ENCODE measurements at regions not wholly inside any gene's neighbourhood (a gene's known extent, or its start where the extent isn't known, plus 50 kb on each side); places are given as distances from the start of the nearest gene placed in this dataset.

GRCh38 chr4:134645778-134646177 lies 444.2 kb upstream of the PABPC4L start:
- Histone ChIP-seq H3K27me3 (ENCODE audit: insufficient read depth, low read length) (no peaks in the 10 kb centered on the region), H3K27ac (ENCODE audit: low read depth, low read length) (no peak overlapping the region), H3K4me3 (ENCODE audit: insufficient read depth, low read depth, low read length) (no peak overlapping the region), H2AFZ (ENCODE audit: low read depth, low read length) (no peak overlapping the region), H3K4me2 (ENCODE audit: low read length) (no peak overlapping the region), H3K9me3 (ENCODE audit: insufficient read depth, low read depth, low read length) (no peaks in the 10 kb centered on the region), H3K79me2 (ENCODE audit: insufficient read depth, low read length) (no peaks in the 10 kb centered on the region), H4K20me1 (ENCODE audit: insufficient read depth, low read length) (no peaks in the 10 kb centered on the region), H3K4me1 (ENCODE audit: insufficient read depth, low read length) (no peaks in the 10 kb centered on the region), H3K9ac (ENCODE audit: low read length) (no peak overlapping the region), H3K36me3 (ENCODE audit: insufficient read depth, low read length) (no peaks in the 10 kb centered on the region)
- no peaks in the 10 kb centered on the region for H3K9me3 Mint-ChIP-seq (ENCODE audit: unreplicated experiment)
- H3K27ac Mint-ChIP-seq (ENCODE audit: unreplicated experiment) = no peak overlapping the region
- TF ChIP-seq EZH2 (IDR thresholded peaks at IDR 0.05; ENCODE audit: insufficient read depth, low read length) (no peak), CTCF (IDR thresholded peaks at IDR 0.05; ENCODE audit: insufficient read depth, low read depth, low read length) (no peak)
- DNase-seq (ENCODE audit: low read depth) = no peak
- H3K36me3 Mint-ChIP-seq (ENCODE audit: low read depth, unreplicated experiment) = no peaks in the 10 kb centered on the region
- no peaks in the 10 kb centered on the region for H3K27me3 Mint-ChIP-seq (ENCODE audit: low read depth, unreplicated experiment)
- FAIRE-seq = no peak
- no peaks in the 10 kb centered on the region for H3K4me1 Mint-ChIP-seq (ENCODE audit: low read depth, unreplicated experiment)
- no peak overlapping the region for H3K4me3 Mint-ChIP-seq (ENCODE audit: unreplicated experiment)

GRCh38 chr4:134636338-134637051 lies 434.9 kb upstream of the PABPC4L start:
- Histone ChIP-seq H3K4me2 (ENCODE audit: low read length) (no peak overlapping the region), H3K27me3 (ENCODE audit: insufficient read depth, low read length) (no peaks in the 10 kb centered on the region), H3K9ac (ENCODE audit: low read length) (no peak overlapping the region), H2AFZ (ENCODE audit: low read depth, low read length) (no peak overlapping the region), H3K4me3 (ENCODE audit: insufficient read depth, low read depth, low read length) (no peak overlapping the region), H4K20me1 (ENCODE audit: insufficient read depth, low read length) (no peaks in the 10 kb centered on the region), H3K9me3 (ENCODE audit: insufficient read depth, low read depth, low read length) (no peaks in the 10 kb centered on the region), H3K27ac (ENCODE audit: low read depth, low read length) (no peak overlapping the region), H3K4me1 (ENCODE audit: insufficient read depth, low read length) (no peaks in the 10 kb centered on the region), H3K79me2 (ENCODE audit: insufficient read depth, low read length) (no peaks in the 10 kb centered on the region), H3K36me3 (ENCODE audit: insufficient read depth, low read length) (no peaks in the 10 kb centered on the region)
- no peaks in the 10 kb centered on the region for H3K4me1 Mint-ChIP-seq (ENCODE audit: low read depth, unreplicated experiment)
- no peak overlapping the region for H3K4me3 Mint-ChIP-seq (ENCODE audit: unreplicated experiment)
- H3K27me3 Mint-ChIP-seq (ENCODE audit: low read depth, unreplicated experiment) = no peaks in the 10 kb centered on the region
- H3K9me3 Mint-ChIP-seq (ENCODE audit: unreplicated experiment) = no peaks in the 10 kb centered on the region
- H3K36me3 Mint-ChIP-seq (ENCODE audit: low read depth, unreplicated experiment) = no peaks in the 10 kb centered on the region
- FAIRE-seq (no peak), DNase-seq (ENCODE audit: low read depth) (no peak)
- TF ChIP-seq CTCF (IDR thresholded peaks at IDR 0.05; ENCODE audit: insufficient read depth, low read depth, low read length) (no peak), EZH2 (IDR thresholded peaks at IDR 0.05; ENCODE audit: insufficient read depth, low read length) (no peak)
- H3K27ac Mint-ChIP-seq (ENCODE audit: unreplicated experiment) = no peak overlapping the region

- FAIRE-seq (no peak), DNase-seq (ENCODE audit: low read depth) (no peak)
- H3K36me3 Mint-ChIP-seq (ENCODE audit: low read depth, unreplicated experiment) = no peaks in the 10 kb centered on the region
- Histone ChIP-seq H3K27ac (ENCODE audit: low read depth, low read length) (no peak overlapping the region), H3K4me3 (ENCODE audit: insufficient read depth, low read depth, low read length) (no peak overlapping the region), H4K20me1 (ENCODE audit: insufficient read depth, low read length) (no peaks in the 10 kb centered on the region), H3K4me1 (ENCODE audit: insufficient read depth, low read length) (no peaks in the 10 kb centered on the region), H3K79me2 (ENCODE audit: insufficient read depth, low read length) (no peaks in the 10 kb centered on the region), H3K36me3 (ENCODE audit: insufficient read depth, low read length) (no peaks in the 10 kb centered on the region), H3K27me3 (ENCODE audit: insufficient read depth, low read length) (no peaks in the 10 kb centered on the region), H3K4me2 (ENCODE audit: low read length) (no peak overlapping the region), H2AFZ (ENCODE audit: low read depth, low read length) (no peak overlapping the region), H3K9ac (ENCODE audit: low read length) (no peak overlapping the region), H3K9me3 (ENCODE audit: insufficient read depth, low read depth, low read length) (no peaks in the 10 kb centered on the region)
- TF ChIP-seq EZH2 (IDR thresholded peaks at IDR 0.05; ENCODE audit: insufficient read depth, low read length) = no peak
- no peak for TF ChIP-seq CTCF (IDR thresholded peaks at IDR 0.05; ENCODE audit: insufficient read depth, low read depth, low read length)
- no peaks in the 10 kb centered on the region for H3K4me1 Mint-ChIP-seq (ENCODE audit: low read depth, unreplicated experiment)
- no peak overlapping the region for H3K4me3 Mint-ChIP-seq (ENCODE audit: unreplicated experiment)
- H3K9me3 Mint-ChIP-seq (ENCODE audit: unreplicated experiment) = no peaks in the 10 kb centered on the region
- peak overlapping the region; percentile 1 for H3K27ac Mint-ChIP-seq (ENCODE audit: unreplicated experiment)
- no peaks in the 10 kb centered on the region for H3K27me3 Mint-ChIP-seq (ENCODE audit: low read depth, unreplicated experiment)
Measured at GRCh38 chr4:134634301-134634700, 432.7 kb upstream of the PABPC4L start.

Data from astrocyte (in vitro differentiated cells and primary cell).